Astrocyte (in vitro differentiated cells and primary cell): ENCODE measurements at regions not wholly inside any gene's neighbourhood (a gene's known extent, or its start where the extent isn't known, plus 50 kb on each side); places are given as distances from the start of the nearest gene placed in this dataset.
A peak's percentile ranks its signal among the peaks of the same experiment; 100 is the strongest.

Experiments used
- DNase-seq: peaks from one replicate; pipeline ENCODE4 v3.0.0-alpha.2; 2010; ENCODE audit warnings: low read depth
- FAIRE-seq: peaks from 2 replicates; lab custom pipeline; 2011; peaks lifted over from hg19 to GRCh38; lab: Jason Lieb, UNC
- H2AFZ ChIP-seq: 2 replicates; pipeline ENCODE4 v1.6.0; 2012; ENCODE audit warnings: low read depth, low read length, inconsistent platforms
- H3K27ac ChIP-seq: 2 replicates; pipeline ENCODE4 v1.5.1; 2011; ENCODE audit warnings: low read depth, low read length, inconsistent platforms
- H3K27me3 ChIP-seq: 2 replicates; pipeline ENCODE4 v1.6.0; 2011; ENCODE audit warnings: low read length, inconsistent platforms; ENCODE audit not compliant: insufficient read depth
- H3K36me3 ChIP-seq: 2 replicates; pipeline ENCODE4 v1.5.1; 2011; ENCODE audit warnings: low read length, inconsistent platforms; ENCODE audit not compliant: insufficient read depth
- H3K4me1 ChIP-seq: 2 replicates; pipeline ENCODE4 v1.5.1; 2011; ENCODE audit warnings: low read length, inconsistent platforms; ENCODE audit not compliant: insufficient read depth
- H3K4me2 ChIP-seq: 2 replicates; pipeline ENCODE4 v1.6.0; 2012; ENCODE audit warnings: low read length, inconsistent platforms
- H3K4me3 ChIP-seq: 2 replicates; pipeline ENCODE4 v1.5.1; 2011; ENCODE audit warnings: low read depth, mild to moderate bottlenecking, low read length, inconsistent platforms; ENCODE audit not compliant: insufficient read depth
- H3K79me2 ChIP-seq: 2 replicates; pipeline ENCODE4 v1.6.0; 2012; ENCODE audit warnings: mild to moderate bottlenecking, low read length, inconsistent platforms; ENCODE audit not compliant: insufficient read depth
- H3K9ac ChIP-seq: 2 replicates; pipeline ENCODE4 v1.6.0; 2012; ENCODE audit warnings: mild to moderate bottlenecking, low read length, inconsistent platforms
- H3K9me3 ChIP-seq: 2 replicates; pipeline ENCODE4 v1.5.1; 2012; ENCODE audit warnings: low read depth, mild to moderate bottlenecking, low read length, inconsistent platforms; ENCODE audit not compliant: insufficient read depth
- H4K20me1 ChIP-seq: 2 replicates; pipeline ENCODE4 v1.6.0; 2012; ENCODE audit warnings: low read length, inconsistent platforms; ENCODE audit not compliant: insufficient read depth
- H3K27ac Mint-ChIP-seq: one replicate; pipeline ENCODE4 v1.8.0; 2021; ENCODE audit warnings: mild to moderate bottlenecking, mixed read lengths; ENCODE audit not compliant: unreplicated experiment
- H3K27me3 Mint-ChIP-seq: one replicate; pipeline ENCODE4 v1.8.0; 2021; ENCODE audit warnings: low read depth, mixed read lengths; ENCODE audit not compliant: unreplicated experiment
- H3K36me3 Mint-ChIP-seq: one replicate; pipeline ENCODE4 v1.8.0; 2021; ENCODE audit warnings: low read depth, mixed read lengths; ENCODE audit not compliant: unreplicated experiment
- H3K4me1 Mint-ChIP-seq: one replicate; pipeline ENCODE4 v1.8.0; 2021; ENCODE audit warnings: low read depth, mixed read lengths; ENCODE audit not compliant: unreplicated experiment
- H3K4me3 Mint-ChIP-seq: one replicate; pipeline ENCODE4 v1.8.0; 2021; ENCODE audit warnings: mild to moderate bottlenecking, moderate library complexity, mixed read lengths; ENCODE audit not compliant: unreplicated experiment
- H3K9me3 Mint-ChIP-seq: one replicate; pipeline ENCODE4 v1.8.0; 2021; ENCODE audit warnings: mild to moderate bottlenecking, mixed read lengths; ENCODE audit not compliant: unreplicated experiment
- EZH2 ChIP-seq: IDR thresholded peaks from 2 replicates; pipeline ENCODE4 v1.6.1; 2012; ENCODE audit warnings: mild to moderate bottlenecking, low read length, inconsistent platforms; ENCODE audit not compliant: insufficient read depth
- TF ChIP-seq, protein P1 (sequence below): IDR thresholded peaks from 2 replicates; pipeline ENCODE4 v1.5.1; 2011; ENCODE audit warnings: low read depth, mild to moderate bottlenecking, inconsistent platforms, low read length, moderate library complexity; ENCODE audit not compliant: insufficient read depth

DNA sequence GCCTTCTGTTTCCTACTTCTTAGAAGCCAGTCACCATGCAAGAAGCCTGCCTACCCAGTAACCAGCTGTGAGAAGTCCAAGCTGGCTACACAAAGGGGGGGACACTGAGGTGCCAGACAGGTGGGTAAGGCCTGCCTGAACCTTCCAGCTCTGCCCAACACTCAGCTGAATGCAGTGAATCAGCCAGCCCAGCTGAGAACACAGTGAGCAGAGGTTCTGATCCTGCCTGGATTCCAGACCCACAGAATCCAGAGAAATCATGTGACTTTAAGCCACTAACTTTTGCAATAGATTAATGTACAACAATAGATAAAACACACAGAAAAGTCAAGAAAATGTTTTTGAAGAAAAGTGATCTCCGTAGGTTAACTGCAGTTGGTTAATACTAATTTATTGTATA lies 151.7 kb downstream of the EFNB2 start:
- no peaks in the 10 kb centered on the region for H3K79me2 ChIP-seq
- no peak overlapping the region for H3K4me3 ChIP-seq
- peaks cover 24% of the 10 kb centered on the region for H3K4me1 Mint-ChIP-seq
- TF ChIP-seq EZH2 = no peak
- TF ChIP-seq, protein P1, sequence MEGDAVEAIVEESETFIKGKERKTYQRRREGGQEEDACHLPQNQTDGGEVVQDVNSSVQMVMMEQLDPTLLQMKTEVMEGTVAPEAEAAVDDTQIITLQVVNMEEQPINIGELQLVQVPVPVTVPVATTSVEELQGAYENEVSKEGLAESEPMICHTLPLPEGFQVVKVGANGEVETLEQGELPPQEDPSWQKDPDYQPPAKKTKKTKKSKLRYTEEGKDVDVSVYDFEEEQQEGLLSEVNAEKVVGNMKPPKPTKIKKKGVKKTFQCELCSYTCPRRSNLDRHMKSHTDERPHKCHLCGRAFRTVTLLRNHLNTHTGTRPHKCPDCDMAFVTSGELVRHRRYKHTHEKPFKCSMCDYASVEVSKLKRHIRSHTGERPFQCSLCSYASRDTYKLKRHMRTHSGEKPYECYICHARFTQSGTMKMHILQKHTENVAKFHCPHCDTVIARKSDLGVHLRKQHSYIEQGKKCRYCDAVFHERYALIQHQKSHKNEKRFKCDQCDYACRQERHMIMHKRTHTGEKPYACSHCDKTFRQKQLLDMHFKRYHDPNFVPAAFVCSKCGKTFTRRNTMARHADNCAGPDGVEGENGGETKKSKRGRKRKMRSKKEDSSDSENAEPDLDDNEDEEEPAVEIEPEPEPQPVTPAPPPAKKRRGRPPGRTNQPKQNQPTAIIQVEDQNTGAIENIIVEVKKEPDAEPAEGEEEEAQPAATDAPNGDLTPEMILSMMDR = no peak
- DNase-seq (no peak), FAIRE-seq (no peak)
- no peaks in the 10 kb centered on the region for H3K36me3 ChIP-seq
- H3K27ac ChIP-seq = no peak overlapping the region
- no peaks in the 10 kb centered on the region for H4K20me1 ChIP-seq
- H3K4me2 ChIP-seq = no peak overlapping the region
- H3K27me3 Mint-ChIP-seq = no peaks in the 10 kb centered on the region
- H3K36me3 Mint-ChIP-seq = no peaks in the 10 kb centered on the region
- no peaks in the 10 kb centered on the region for H3K9me3 ChIP-seq
- no peak overlapping the region for H3K27ac Mint-ChIP-seq
- no peaks in the 10 kb centered on the region for H3K27me3 ChIP-seq
- H3K9me3 Mint-ChIP-seq = peaks cover 1% of the 10 kb centered on the region
- no peak overlapping the region for H3K4me3 Mint-ChIP-seq
- H2AFZ ChIP-seq = no peak overlapping the region
- H3K4me1 ChIP-seq = peaks cover 10% of the 10 kb centered on the region
- no peak overlapping the region for H3K9ac ChIP-seq

DNA sequence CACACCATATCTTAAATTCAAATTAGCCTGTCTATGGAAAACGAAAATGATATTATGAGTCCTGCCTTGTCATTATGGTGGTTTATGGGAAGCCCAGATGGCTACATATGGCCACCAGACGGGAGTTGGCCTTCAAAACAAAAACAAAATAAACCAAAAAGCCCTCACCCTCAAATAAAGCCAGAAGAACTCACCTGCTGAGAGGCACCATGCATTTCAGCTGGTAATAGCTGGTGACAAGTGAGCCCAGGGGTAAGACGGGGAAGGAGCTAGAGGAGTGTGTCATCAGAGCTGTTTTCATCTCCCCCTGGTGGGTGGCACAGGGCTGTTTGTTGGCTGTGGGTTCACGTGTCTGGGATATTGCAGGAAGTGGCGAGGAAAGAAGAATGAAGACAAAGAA lies 152.9 kb downstream of the EFNB2 start:
- Mint-ChIP-seq H3K4me3 (no peak overlapping the region), H3K9me3 (no peaks in the 10 kb centered on the region), H3K36me3 (no peaks in the 10 kb centered on the region), H3K27me3 (no peaks in the 10 kb centered on the region), H3K27ac (no peak overlapping the region), H3K4me1 (peaks cover 35% of the 10 kb centered on the region)
- no peaks in the 10 kb centered on the region for H3K79me2 ChIP-seq
- no peak for FAIRE-seq
- no peak overlapping the region for H2AFZ ChIP-seq
- no peak overlapping the region for H3K4me3 ChIP-seq
- no peaks in the 10 kb centered on the region for H3K9me3 ChIP-seq
- peaks cover 21% of the 10 kb centered on the region for H3K4me1 ChIP-seq
- H3K4me2 ChIP-seq = no peak overlapping the region
- H3K27me3 ChIP-seq = no peaks in the 10 kb centered on the region
- H4K20me1 ChIP-seq = no peaks in the 10 kb centered on the region
- TF ChIP-seq, protein P1 = no peak
- H3K36me3 ChIP-seq = no peaks in the 10 kb centered on the region
- no peak overlapping the region for H3K27ac ChIP-seq
- no peak overlapping the region for H3K9ac ChIP-seq
- no peak for DNase-seq

DNA sequence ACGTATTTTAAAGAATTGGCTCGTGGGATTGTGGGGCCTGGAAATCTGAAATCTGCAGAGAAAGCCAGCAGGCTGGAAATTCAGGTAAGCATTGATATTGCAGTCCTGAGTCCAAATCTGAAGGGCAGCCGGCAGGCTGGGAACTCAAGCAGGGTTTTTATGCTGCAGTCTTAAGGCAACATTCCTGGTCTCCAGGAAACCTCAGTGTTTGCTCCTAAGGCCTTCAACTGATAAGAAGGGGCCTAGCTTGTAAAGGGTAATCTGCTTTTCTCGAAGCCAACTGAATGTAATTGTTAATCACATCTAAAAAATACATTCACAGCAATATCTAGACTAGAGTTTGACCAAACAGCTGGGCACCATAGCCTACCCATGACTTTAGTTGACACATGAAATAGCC lies 154.4 kb downstream of the EFNB2 start:
- TF ChIP-seq EZH2 = no peak
- TF ChIP-seq, protein P1 = no peak
- no peak for FAIRE-seq

More for the DNA sequence above, 154.4 kb downstream of the EFNB2 start:
- H3K4me1 Mint-ChIP-seq = peaks cover 48% of the 10 kb centered on the region
- no peak overlapping the region for H2AFZ ChIP-seq
- H3K27me3 ChIP-seq = no peaks in the 10 kb centered on the region
- H3K9me3 Mint-ChIP-seq = no peaks in the 10 kb centered on the region
- H3K27ac Mint-ChIP-seq = peak overlapping the region; percentile 83
- H3K4me3 ChIP-seq = no peak overlapping the region
- H3K27me3 Mint-ChIP-seq = no peaks in the 10 kb centered on the region
- H3K27ac ChIP-seq = no peak overlapping the region
- H3K4me1 ChIP-seq = peaks cover 35% of the 10 kb centered on the region
- H3K9ac ChIP-seq = no peak overlapping the region
- no peak overlapping the region for H3K4me2 ChIP-seq
- no peaks in the 10 kb centered on the region for H3K9me3 ChIP-seq
- no peaks in the 10 kb centered on the region for H3K36me3 Mint-ChIP-seq
- peak; percentile 72 for DNase-seq
- H3K36me3 ChIP-seq = no peaks in the 10 kb centered on the region
- no peaks in the 10 kb centered on the region for H4K20me1 ChIP-seq
- no peak overlapping the region for H3K4me3 Mint-ChIP-seq
- H3K79me2 ChIP-seq = no peaks in the 10 kb centered on the region
